ENCODE measurements at regions not wholly inside any gene's neighbourhood (a gene's known extent, or its start where the extent isn't known, plus 50 kb on each side); places are given as distances from the start of the nearest gene placed in this dataset.

GRCh38 chr21:20443558-20444155 is 554.6 kb upstream of the NCAM2 start:
- H3K4me3 ChIP-seq (ENCODE audit: low read depth, low read length) = no peak overlapping the region
- peak; percentile 39 for TF ChIP-seq CTCF (conservative IDR thresholded peaks at IDR 0.05; ENCODE audit: low read depth, low read length)
- no peak for DNase-seq (ENCODE audit: low read depth)

- TF ChIP-seq CTCF (conservative IDR thresholded peaks at IDR 0.05; ENCODE audit: low read depth, low read length) = no peak
- no peak for DNase-seq (ENCODE audit: low read depth)
- H3K4me3 ChIP-seq (ENCODE audit: low read depth, low read length) = no peak overlapping the region
These were observed 552.2 kb upstream of the NCAM2 start for GRCh38 chr21:20445971-20446370.

- TF ChIP-seq CTCF (conservative IDR thresholded peaks at IDR 0.05; ENCODE audit: low read depth, low read length) = no peak
- no peak for DNase-seq (ENCODE audit: low read depth)
These were observed 547.2 kb upstream of the NCAM2 start for GRCh38 chr21:20451046-20451445.

GRCh38 chr21:20452935-20453334 is 545.3 kb upstream of the NCAM2 start:
- DNase-seq (ENCODE audit: low read depth) = no peak
- H3K4me3 ChIP-seq (ENCODE audit: low read depth, low read length) = no peak overlapping the region
- no peak for TF ChIP-seq CTCF (conservative IDR thresholded peaks at IDR 0.05; ENCODE audit: low read depth, low read length)

More at GRCh38 chr21:20451046-20451445, 547.2 kb upstream of the NCAM2 start:
- H3K4me3 ChIP-seq (ENCODE audit: low read depth, low read length) = no peak overlapping the region

- no peak for DNase-seq (ENCODE audit: low read depth)
- no peak overlapping the region for H3K4me3 ChIP-seq (ENCODE audit: low read depth, low read length)
- no peak for TF ChIP-seq CTCF (conservative IDR thresholded peaks at IDR 0.05; ENCODE audit: low read depth, low read length)
These were observed 538.4 kb upstream of the NCAM2 start for GRCh38 chr21:20459838-20460237.

- DNase-seq (ENCODE audit: low read depth) = no peak
- TF ChIP-seq CTCF (conservative IDR thresholded peaks at IDR 0.05; ENCODE audit: low read depth, low read length) = no peak
- no peak overlapping the region for H3K4me3 ChIP-seq (ENCODE audit: low read depth, low read length)
These were observed 534.8 kb upstream of the NCAM2 start for GRCh38 chr21:20463362-20463761.

GRCh38 chr21:20469361-20469760 is 528.8 kb upstream of the NCAM2 start:
- TF ChIP-seq CTCF (conservative IDR thresholded peaks at IDR 0.05; ENCODE audit: low read depth, low read length) = no peak
- DNase-seq (ENCODE audit: low read depth) = no peak

More at GRCh38 chr21:20469361-20469760, 528.8 kb upstream of the NCAM2 start:
- no peak overlapping the region for H3K4me3 ChIP-seq (ENCODE audit: low read depth, low read length)

All from epithelial cell of proximal tubule (primary cell).